IMR-90 (cell line): ENCODE measurements at regions not wholly inside any gene's neighbourhood (a gene's known extent, or its start where the extent isn't known, plus 50 kb on each side); places are given as distances from the start of the nearest gene placed in this dataset.

Experiments used
- ATAC-seq: fragments of 200-7000 bp; cut with Tn5 transposase; 2 replicates; pipeline ENCODE4 v1.9.1; 2020; ENCODE audit warnings: low read depth, mild to moderate bottlenecking, moderate library complexity
- BruUV-seq: library from RNA; stranded (reverse); fragments of 400-500 nt; replicated peaks from 2 replicates; lab custom pipeline; 2021; lab: Mats Ljungman, UMichigan
- CTCF ChIA-PET: fragments of 300-600 bp; formaldehyde crosslinking; extraction: SDS; loops from one replicate; lab custom pipeline; 2021; ENCODE audit warnings: antibody characterized with exemption; lab: Yijun Ruan, JAX
- POLR2A ChIA-PET: fragments of 300-600 bp; sonication (Branson Sonifier 250); formaldehyde crosslinking; loops from one replicate; lab custom pipeline; 2022; ENCODE audit warnings: antibody characterized with exemption; ENCODE audit not compliant: unreplicated experiment; lab: Charles Lee
- DNase-seq: peaks from one replicate; pipeline ENCODE4 v3.0.0; 2013
- H2AFZ ChIP-seq: replicated peaks from 2 replicates; pipeline ENCODE3; 2013; ENCODE audit warnings: low read length, mild to moderate bottlenecking; ENCODE audit not compliant: poor library complexity
- H2AK5ac ChIP-seq: 2 replicates; pipeline ENCODE4 v1.6.1; 2013; ENCODE audit warnings: low read depth, low read length, inconsistent platforms
- H2AK9ac ChIP-seq: replicated peaks from 2 replicates; pipeline ENCODE3; 2013; ENCODE audit warnings: mild to moderate bottlenecking, low read depth, low read length, moderate library complexity; ENCODE audit not compliant: poor library complexity
- H2BK120ac ChIP-seq: 2 replicates; pipeline ENCODE4 v1.6.1; 2013; ENCODE audit warnings: low read depth, low read length, inconsistent platforms
- H2BK15ac ChIP-seq: 3 replicates; pipeline ENCODE4 v1.6.1; 2013; ENCODE audit warnings: low read depth, low read length, inconsistent platforms
- H2BK20ac ChIP-seq: 2 replicates; pipeline ENCODE4 v1.6.1; 2013; ENCODE audit warnings: low read depth, mild to moderate bottlenecking, inconsistent platforms, low read length, moderate library complexity
- H2BK5ac ChIP-seq: 2 replicates; pipeline ENCODE4 v1.6.1; 2013; ENCODE audit warnings: mild to moderate bottlenecking, low read depth, low read length, inconsistent platforms; ENCODE audit not compliant: poor library complexity, severe bottlenecking
- H3K14ac ChIP-seq: replicated peaks from 2 replicates; pipeline ENCODE4 v1.6.1; 2013; ENCODE audit warnings: low read depth, low read length, inconsistent platforms
- H3K18ac ChIP-seq: 2 replicates; pipeline ENCODE4 v1.6.1; 2013; ENCODE audit warnings: low read depth, low read length, control low read depth
- H3K23ac ChIP-seq: 2 replicates; pipeline ENCODE4 v1.6.1; 2013; ENCODE audit warnings: low read depth, low read length, inconsistent platforms
- H3K27ac ChIP-seq: 2 replicates; pipeline ENCODE4 v1.5.1; 2013; ENCODE audit warnings: mild to moderate bottlenecking, control low read depth, low read length; ENCODE audit not compliant: insufficient read depth
- H3K27me3 ChIP-seq: 2 replicates; pipeline ENCODE4 v1.6.1; 2013; ENCODE audit warnings: low read length; ENCODE audit not compliant: control insufficient read depth, insufficient read depth
- H3K36me3 ChIP-seq: 2 replicates; pipeline ENCODE4 v1.6.1; 2013; ENCODE audit warnings: low read length, mixed read lengths; ENCODE audit not compliant: control insufficient read depth, insufficient read depth
- H3K4ac ChIP-seq: 2 replicates; pipeline ENCODE4 v1.6.1; 2013; ENCODE audit warnings: low read depth, low read length, inconsistent platforms
- H3K4me1 ChIP-seq: 2 replicates; pipeline ENCODE4 v1.6.1; 2013; ENCODE audit warnings: low read length, mixed read lengths; ENCODE audit not compliant: control insufficient read depth, insufficient read depth
- H3K4me2 ChIP-seq: 2 replicates; pipeline ENCODE4 v1.6.1; 2013; ENCODE audit warnings: low read depth, mild to moderate bottlenecking, control low read depth, low read length, moderate library complexity
- H3K4me3 ChIP-seq: 2 replicates; pipeline ENCODE4 v1.5.1; 2013; ENCODE audit warnings: low read depth, mild to moderate bottlenecking, control low read depth, low read length, moderate library complexity; ENCODE audit not compliant: insufficient read depth
- H3K56ac ChIP-seq: 2 replicates; pipeline ENCODE4 v1.6.1; 2013; ENCODE audit warnings: low read length, inconsistent platforms; ENCODE audit not compliant: insufficient read depth; ENCODE audit errors: extremely low read depth
- H3K79me1 ChIP-seq, 2 experiments: 2 replicates each; pipeline ENCODE4 v1.6.1; 2013; ENCODE audit warnings: low read length in 2 of 2, inconsistent platforms in 1 of 2, low read depth in 1 of 2
- H3K9ac ChIP-seq: 2 replicates; pipeline ENCODE4 v1.6.1; 2013; ENCODE audit warnings: low read depth, low read length, control low read depth
- H3K9me1 ChIP-seq: 2 replicates; pipeline ENCODE4 v1.6.1; 2013; ENCODE audit warnings: low read length, inconsistent platforms; ENCODE audit not compliant: insufficient read depth
- H3K9me3 ChIP-seq: 2 replicates; pipeline ENCODE4 v1.6.1; 2013; ENCODE audit warnings: low read length; ENCODE audit not compliant: control insufficient read depth, insufficient read depth
- H4K20me1 ChIP-seq: 2 replicates; pipeline ENCODE4 v1.6.1; 2013; ENCODE audit warnings: low read length, inconsistent platforms; ENCODE audit not compliant: insufficient read depth
- H4K5ac ChIP-seq: 2 replicates; pipeline ENCODE4 v1.6.1; 2013; ENCODE audit warnings: mild to moderate bottlenecking, low read depth, low read length, control low read depth
- H4K8ac ChIP-seq, 2 experiments: 2 replicates each; pipeline ENCODE4 v1.6.1; 2013; ENCODE audit warnings: low read depth in 2 of 2, low read length in 2 of 2, control low read depth in 1 of 2, inconsistent platforms in 1 of 2
- H4K91ac ChIP-seq: 2 replicates; pipeline ENCODE4 v1.6.1; 2013; ENCODE audit warnings: low read depth, low read length, inconsistent platforms; ENCODE audit not compliant: insufficient read depth
- POLR2A ChIP-seq: IDR thresholded peaks from 2 replicates; pipeline ENCODE4 v1.6.1; 2012; ENCODE audit warnings: mild to moderate bottlenecking, low read depth, low read length
- RFX5 ChIP-seq: IDR thresholded peaks from 2 replicates; pipeline ENCODE4 v1.8.0; 2012; ENCODE audit warnings: low read depth, mild to moderate bottlenecking, low read length, moderate library complexity
- SMC3 ChIP-seq: fragments of 150-350 bp; IDR thresholded peaks from 2 replicates; pipeline ENCODE4 v1.6.1; 2016; ENCODE audit warnings: low read depth, mild to moderate bottlenecking, antibody characterized with exemption, low read length, moderate library complexity
- WGBS, 2 experiments: methylation state at CpG; one replicate each; pipeline versions ENCODE4 v1.1.5 to v1.1.7; 2013; ENCODE audit warnings: missing lambda C conversion rate in 2 of 2; ENCODE audit not compliant: insufficient read length in 1 of 2; ENCODE audit errors: extremely low coverage in 2 of 2; 5-methylcytosine and 5-hydroxymethylcytosine counted together
- dilution Hi-C: fragments of 300-500 bp; cut with HindIII; formaldehyde crosslinking; loops from one replicate; pipeline ENCODE4 v1.14.3; 2018; ENCODE audit warnings: low sequenced_read_pairs; ENCODE audit not compliant: unreplicated experiment
- in situ Hi-C: fragments of 300-500 bp; cut with MboI; formaldehyde crosslinking; loops from 3 replicates; pipeline ENCODE4 v1.14.3; 2019; ENCODE audit warnings: low sequenced_read_pairs, inconsistent platforms, mixed read lengths
- intact Hi-C: fragments of 100-400 bp; cut with micrococcal nuclease; formaldehyde crosslinking; loops from 2 replicates; pipeline ENCODE4 v1.10.0; 2022

DNA sequence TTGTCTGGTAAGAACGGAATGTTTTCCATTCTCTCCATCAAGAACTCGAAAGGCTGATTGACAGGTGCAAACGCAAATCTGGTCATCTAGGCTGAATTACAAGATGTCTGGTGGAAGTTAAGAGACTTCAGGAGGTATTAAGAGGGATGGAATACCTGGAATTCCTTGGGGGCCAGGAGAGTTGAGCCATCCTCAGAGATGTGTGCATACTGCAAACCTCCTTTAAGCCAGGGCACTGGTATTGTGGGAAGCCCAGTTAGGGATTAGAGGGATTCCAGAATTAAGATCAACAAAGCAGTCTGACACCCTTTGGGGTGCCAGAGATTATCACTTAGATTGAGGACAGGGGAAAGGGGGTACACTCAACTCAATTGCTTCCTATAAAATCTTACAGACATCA lies 151.4 kb downstream of the VCX3A start:
- H3K4me1 ChIP-seq = no peaks in the 10 kb centered on the region
- BruUV-seq = no TSS peak
- no peaks in the 10 kb centered on the region for H3K79me1 ChIP-seq
- H3K23ac ChIP-seq = no peak overlapping the region
- in situ Hi-C loops (no loop called here), intact Hi-C loops (no loop called here), dilution Hi-C loops (no loop called here)
- WGBS, 2 experiments = no CpG with 5 or more reads among the region's 3 CpGs
- H3K4me3 ChIP-seq = no peak overlapping the region
- H2AFZ ChIP-seq = no peak overlapping the region
- no peaks in the 10 kb centered on the region for H3K27me3 ChIP-seq
- no peak overlapping the region for H3K14ac ChIP-seq
- H3K4me2 ChIP-seq = no peak overlapping the region
- no peak overlapping the region for H3K4ac ChIP-seq
- no peaks in the 10 kb centered on the region for H3K9me1 ChIP-seq
- no peak overlapping the region for H4K8ac ChIP-seq
- no peak overlapping the region for H2BK120ac ChIP-seq
- H2BK5ac ChIP-seq = no peak overlapping the region
- DNase-seq = no peak
- ATAC-seq = no peak
- H3K56ac ChIP-seq = no peak overlapping the region
- no peak overlapping the region for H3K27ac ChIP-seq
- no peak overlapping the region for H2AK9ac ChIP-seq
- H3K36me3 ChIP-seq = no peaks in the 10 kb centered on the region
- no peak for TF ChIP-seq SMC3
- TF ChIP-seq POLR2A = no peak
- no peak for TF ChIP-seq RFX5
- no peak overlapping the region for H4K91ac ChIP-seq
- ChIA-PET POLR2A (no interaction called here), CTCF (no interaction called here)
- no peak overlapping the region for H2BK20ac ChIP-seq
- H4K5ac ChIP-seq = no peak overlapping the region
- H3K9ac ChIP-seq = no peak overlapping the region
- H3K18ac ChIP-seq = no peak overlapping the region
- no peaks in the 10 kb centered on the region for H4K20me1 ChIP-seq
- no peak overlapping the region for H2BK15ac ChIP-seq
- no peak overlapping the region for H2AK5ac ChIP-seq
- H3K9me3 ChIP-seq = peaks cover 28% of the 10 kb centered on the region
